Stimulated activated CD8-positive, alpha-beta memory T cell treated with anti-CD3 and anti-CD28 coated beads, Interleukin-2, amount 100 ng/mL, for 48 hours (primary cell): ENCODE measurements at regions not wholly inside any gene's neighbourhood (a gene's known extent, or its start where the extent isn't known, plus 50 kb on each side); places are given as distances from the start of the nearest gene placed in this dataset.
"Not testable (repeated sequence)": the region's sequence is repeated elsewhere in the genome, so short reads cannot be mapped to it uniquely, and the experiment has no call there.

Experiments
- DNase-seq, 2 donors: peaks; one replicate each; pipeline ENCODE4 v3.0.0-alpha.2; 2020; ENCODE audit warnings: low read depth in 2 of 2

GRCh38 chr4:112073181-112073580 is 72.1 kb upstream of the FAM241A start:
- DNase-seq: no peak

- DNase-seq: no peak
Observed at GRCh38 chr4:112075129-112075753, 70.0 kb upstream of the FAM241A start.

- DNase-seq: no peak
Observed at GRCh38 chr4:112075906-112076305, 69.3 kb upstream of the FAM241A start.

- DNase-seq: no peak
Observed at GRCh38 chr4:112076919-112077608, 68.2 kb upstream of the FAM241A start.

GRCh38 chr4:112077743-112078142 is 67.5 kb upstream of the FAM241A start:
- DNase-seq: no peak

GRCh38 chr4:112082954-112083586 is 62.2 kb upstream of the FAM241A start:
- no peak for DNase-seq

- DNase-seq: no peak
Observed at GRCh38 chr4:112083587-112084347, 61.5 kb upstream of the FAM241A start.

GRCh38 chr4:112085156-112086035 is 59.9 kb upstream of the FAM241A start:
- DNase-seq: no peak

- DNase-seq: no peak
Observed at GRCh38 chr4:112086036-112086434, 59.2 kb upstream of the FAM241A start.

GRCh38 chr4:112086661-112087060 is 58.6 kb upstream of the FAM241A start:
- not testable (repeated sequence) for DNase-seq

- DNase-seq: not testable (repeated sequence)
Observed at GRCh38 chr4:112092330-112092729, 52.9 kb upstream of the FAM241A start.

GRCh38 chr4:112093636-112094202 is 51.5 kb upstream of the FAM241A start:
- no peak for DNase-seq

GRCh38 chr4:112094330-112094729 is 50.9 kb upstream of the FAM241A start:
- DNase-seq: no peak
